Activated CD8-positive, alpha-beta T cell treated with anti-CD3 and anti-CD28 coated beads for 36 hours (primary cell): ENCODE measurements at regions not wholly inside any gene's neighbourhood (a gene's known extent, or its start where the extent isn't known, plus 50 kb on each side); places are given as distances from the start of the nearest gene placed in this dataset.

ENCODE experiments used
- ATAC-seq: fragments of 200-7000 bp; cut with Tn5 transposase; one replicate; pipeline ENCODE4 v1.10.0; 2021; ENCODE audit warnings: mild to moderate bottlenecking, moderate library complexity
- CTCF ChIA-PET: fragments of 350-600 bp; sonication (Branson Sonifier 250); formaldehyde crosslinking; loops from one replicate; lab custom pipeline; 2021; ENCODE audit warnings: antibody characterized with exemption; lab: Charles Lee
- POLR2A ChIA-PET: fragments of 350-600 bp; sonication (Branson Sonifier 250); formaldehyde crosslinking; loops from one replicate; lab custom pipeline; 2021; ENCODE audit warnings: antibody characterized with exemption; lab: Charles Lee
- DNase-seq: peaks from one replicate; pipeline ENCODE4 v3.0.0-alpha.2; 2020
- H3K27ac Mint-ChIP-seq: one replicate; pipeline ENCODE4 v1.8.0; 2021; ENCODE audit warnings: mild to moderate bottlenecking, mixed read lengths
- H3K27me3 Mint-ChIP-seq: one replicate; pipeline ENCODE4 v1.8.0; 2021; ENCODE audit warnings: mixed read lengths
- H3K36me3 Mint-ChIP-seq: one replicate; pipeline ENCODE4 v1.8.0; 2021; ENCODE audit warnings: low read depth, mixed read lengths
- H3K4me1 Mint-ChIP-seq: one replicate; pipeline ENCODE4 v1.8.0; 2021; ENCODE audit warnings: low read depth, mixed read lengths
- H3K4me3 Mint-ChIP-seq: one replicate; pipeline ENCODE4 v1.8.0; 2021; ENCODE audit warnings: mild to moderate bottlenecking, moderate library complexity, mixed read lengths
- H3K9me3 Mint-ChIP-seq: one replicate; pipeline ENCODE4 v1.8.0; 2021; ENCODE audit warnings: mixed read lengths
- intact Hi-C: fragments of 100-400 bp; cut with micrococcal nuclease; formaldehyde crosslinking; loops from one replicate; pipeline ENCODE4 v1.10.0; 2022
- TF ChIP-seq, protein P1 (sequence below): fragments of 200-600 bp; IDR thresholded peaks from one replicate; pipeline ENCODE4 v1.8.0; 2022; ENCODE audit warnings: antibody characterized with exemption, mild to moderate bottlenecking

DNA sequence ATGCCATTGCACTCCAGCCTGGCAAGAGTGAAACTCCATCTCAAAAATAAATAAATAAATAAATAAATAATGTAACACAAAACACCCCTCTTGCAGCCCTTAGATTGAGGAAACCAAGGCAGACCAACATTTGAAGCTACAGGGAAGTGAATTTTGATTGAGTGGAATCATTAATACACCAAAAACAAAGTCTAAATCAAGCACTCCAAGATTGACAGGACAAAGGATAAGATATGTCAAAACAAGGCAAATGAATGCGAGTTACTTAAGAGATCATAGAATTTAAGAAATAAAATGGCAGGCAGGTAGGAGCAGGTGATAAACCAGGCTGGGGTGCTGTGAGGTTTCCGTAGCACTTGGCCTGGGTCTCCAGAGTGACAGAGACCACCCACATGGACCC, 54.9 kb upstream of the RAB12 start:
- H3K27me3 Mint-ChIP-seq, result peaks cover 2% of the 10 kb centered on the region
- H3K36me3 Mint-ChIP-seq, result no peaks in the 10 kb centered on the region
- POLR2A ChIA-PET, result no interaction called here
- TF ChIP-seq, protein P1, sequence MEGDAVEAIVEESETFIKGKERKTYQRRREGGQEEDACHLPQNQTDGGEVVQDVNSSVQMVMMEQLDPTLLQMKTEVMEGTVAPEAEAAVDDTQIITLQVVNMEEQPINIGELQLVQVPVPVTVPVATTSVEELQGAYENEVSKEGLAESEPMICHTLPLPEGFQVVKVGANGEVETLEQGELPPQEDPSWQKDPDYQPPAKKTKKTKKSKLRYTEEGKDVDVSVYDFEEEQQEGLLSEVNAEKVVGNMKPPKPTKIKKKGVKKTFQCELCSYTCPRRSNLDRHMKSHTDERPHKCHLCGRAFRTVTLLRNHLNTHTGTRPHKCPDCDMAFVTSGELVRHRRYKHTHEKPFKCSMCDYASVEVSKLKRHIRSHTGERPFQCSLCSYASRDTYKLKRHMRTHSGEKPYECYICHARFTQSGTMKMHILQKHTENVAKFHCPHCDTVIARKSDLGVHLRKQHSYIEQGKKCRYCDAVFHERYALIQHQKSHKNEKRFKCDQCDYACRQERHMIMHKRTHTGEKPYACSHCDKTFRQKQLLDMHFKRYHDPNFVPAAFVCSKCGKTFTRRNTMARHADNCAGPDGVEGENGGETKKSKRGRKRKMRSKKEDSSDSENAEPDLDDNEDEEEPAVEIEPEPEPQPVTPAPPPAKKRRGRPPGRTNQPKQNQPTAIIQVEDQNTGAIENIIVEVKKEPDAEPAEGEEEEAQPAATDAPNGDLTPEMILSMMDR, result no peak
- intact Hi-C loops, result no loop called here
- CTCF ChIA-PET, result no interaction called here
- H3K27ac Mint-ChIP-seq, result no peak overlapping the region
- no peaks in the 10 kb centered on the region for H3K4me1 Mint-ChIP-seq
- ATAC-seq, result no peak
- H3K4me3 Mint-ChIP-seq, result no peak overlapping the region
- no peak for DNase-seq
- no peaks in the 10 kb centered on the region for H3K9me3 Mint-ChIP-seq

DNA sequence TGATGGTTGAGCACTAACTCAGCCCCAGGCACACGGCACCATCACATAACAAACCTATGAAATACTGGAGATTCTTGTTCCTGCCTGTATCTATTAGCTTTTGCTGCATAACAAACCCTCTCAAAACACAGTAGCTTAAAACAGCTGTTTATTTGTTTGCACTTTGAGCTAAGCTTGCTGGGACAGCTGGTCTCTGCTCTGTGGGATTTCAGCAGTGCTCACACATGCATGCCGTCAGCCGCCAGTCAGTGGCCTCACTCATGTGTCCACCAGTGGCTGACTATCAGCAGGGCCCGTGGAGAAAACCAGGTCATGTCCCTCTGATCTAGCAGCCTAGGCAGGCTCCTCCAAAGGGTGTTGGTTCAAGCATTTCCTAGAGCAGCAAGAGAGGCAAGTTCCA, 52.8 kb upstream of the RAB12 start:
- DNase-seq, result no peak
- Mint-ChIP-seq H3K36me3 (no peaks in the 10 kb centered on the region), H3K9me3 (no peaks in the 10 kb centered on the region), H3K27me3 (peaks cover 3% of the 10 kb centered on the region), H3K4me3 (no peak overlapping the region), H3K27ac (no peak overlapping the region), H3K4me1 (no peaks in the 10 kb centered on the region)
- POLR2A ChIA-PET, result no interaction called here
- no peak for ATAC-seq
- TF ChIP-seq, protein P1, result no peak
- intact Hi-C loops, result no loop called here
- CTCF ChIA-PET, result no interaction called here
